GM23338 (cell line): ENCODE measurements at regions not wholly inside any gene's neighbourhood (a gene's known extent, or its start where the extent isn't known, plus 50 kb on each side); places are given as distances from the start of the nearest gene placed in this dataset.

Experiments used
- ATAC-seq: fragments of 200-7000 bp; cut with Tn5 transposase; 3 replicates; pipeline ENCODE4 v1.9.1; 2020
- DNase-seq: peaks from one replicate; pipeline ENCODE4 v3.0.0-alpha.2; 2015; ENCODE audit warnings: low spot score
- H2AFZ ChIP-seq: fragments of 200-600 bp; sonication (generic); 2 replicates; pipeline ENCODE4 v1.8.0; 2016; ENCODE audit warnings: antibody characterized with exemption, mild to moderate bottlenecking, moderate library complexity
- H3F3A ChIP-seq: fragments of 200-600 bp; sonication (generic); replicated peaks from 2 replicates; pipeline ENCODE4 v1.8.0; 2017; ENCODE audit warnings: antibody characterized with exemption, mixed run types, low read depth
- H3K27ac ChIP-seq: fragments of 200-600 bp; sonication (generic); 2 replicates; pipeline ENCODE4 v1.6.1; 2016; ENCODE audit warnings: low read depth
- H3K27me3 ChIP-seq: fragments of 200-600 bp; sonication (generic); 2 replicates; pipeline ENCODE4 v1.8.0; 2016; ENCODE audit warnings: mild to moderate bottlenecking, mixed run types, moderate library complexity; ENCODE audit not compliant: insufficient read depth
- H3K36me3 ChIP-seq: fragments of 200-600 bp; sonication (generic); 2 replicates; pipeline ENCODE4 v1.8.0; 2016; ENCODE audit warnings: mild to moderate bottlenecking; ENCODE audit not compliant: insufficient read depth
- H3K4me1 ChIP-seq: fragments of 200-600 bp; sonication (generic); 2 replicates; pipeline ENCODE4 v1.8.0; 2016; ENCODE audit warnings: mild to moderate bottlenecking, moderate library complexity; ENCODE audit not compliant: insufficient read depth
- H3K4me2 ChIP-seq: fragments of 200-600 bp; sonication (generic); 2 replicates; pipeline ENCODE4 v1.7.1; 2017; ENCODE audit warnings: mixed run types
- H3K4me3 ChIP-seq: fragments of 200-600 bp; sonication (generic); 2 replicates; pipeline ENCODE4 v1.6.1; 2016; ENCODE audit warnings: mixed run types
- H3K79me2 ChIP-seq: fragments of 200-600 bp; sonication (generic); replicated peaks from 2 replicates; pipeline ENCODE4 v1.8.0; 2017; ENCODE audit warnings: mild to moderate bottlenecking; ENCODE audit not compliant: insufficient read depth
- H3K9me2 ChIP-seq: fragments of 200-600 bp; sonication (generic); 2 replicates; pipeline ENCODE4 v1.8.0; 2017; ENCODE audit not compliant: insufficient read depth
- H4K20me1 ChIP-seq: fragments of 200-600 bp; sonication (generic); replicated peaks from 2 replicates; pipeline ENCODE4 v1.8.0; 2017; ENCODE audit warnings: mild to moderate bottlenecking; ENCODE audit not compliant: insufficient read depth
- H3K27ac Mint-ChIP-seq: 2 replicates; pipeline ENCODE4 v1.8.0; 2020; ENCODE audit warnings: inconsistent platforms, mild to moderate bottlenecking, moderate library complexity, mixed read lengths
- H3K27me3 Mint-ChIP-seq: 3 replicates; pipeline ENCODE4 v1.8.0; 2022; ENCODE audit warnings: low read depth, mild to moderate bottlenecking, moderate library complexity, mixed read lengths, inconsistent platforms; ENCODE audit not compliant: insufficient read depth, poor library complexity
- H3K36me3 Mint-ChIP-seq: 3 replicates; pipeline ENCODE4 v1.8.0; 2021; ENCODE audit warnings: low read depth, mild to moderate bottlenecking, inconsistent platforms, moderate library complexity, mixed read lengths
- H3K4me1 Mint-ChIP-seq: 3 replicates; pipeline ENCODE4 v1.8.0; 2020; ENCODE audit warnings: mild to moderate bottlenecking, inconsistent platforms, mixed read lengths
- H3K4me3 Mint-ChIP-seq: 3 replicates; pipeline ENCODE4 v1.8.0; 2021; ENCODE audit warnings: moderate library complexity, mild to moderate bottlenecking, inconsistent platforms, mixed read lengths
- H3K9me3 Mint-ChIP-seq: 3 replicates; pipeline ENCODE4 v1.8.0; 2020; ENCODE audit warnings: moderate library complexity, mild to moderate bottlenecking, inconsistent platforms, mixed read lengths
- CREB1 ChIP-seq: fragments of 250-450 bp; sonication (Bioruptor Pico); IDR thresholded peaks from 2 replicates; pipeline ENCODE4 v1.5.0; 2020; ENCODE audit warnings: low read depth, mild to moderate bottlenecking, moderate library complexity
- CTCF ChIP-seq, 2 experiments: fragments of 200-600 bp in 1 of 2; sonication (generic) in 1 of 2; conservative IDR thresholded peaks; 2 replicates each; pipeline versions ENCODE4 v1.5.1 to v1.6.1; 2016 to 2017; ENCODE audit warnings: antibody characterized with exemption in 2 of 2, low read depth in 2 of 2, mild to moderate bottlenecking in 2 of 2, moderate library complexity in 1 of 2
- ETS1 ChIP-seq: IDR thresholded peaks from 2 replicates; pipeline ENCODE4 v1.6.1; 2016; ENCODE audit warnings: antibody characterized with exemption
- POLR2AphosphoS5 ChIP-seq: IDR thresholded peaks from 2 replicates; pipeline ENCODE4 v1.6.1; 2016; ENCODE audit warnings: antibody characterized with exemption, low read depth
- REST ChIP-seq: IDR thresholded peaks from one replicate; pipeline ENCODE4 v1.6.1; 2018; ENCODE audit warnings: antibody characterized with exemption; ENCODE audit not compliant: unreplicated experiment
- STAT1 ChIP-seq: IDR thresholded peaks from one replicate; pipeline ENCODE4 v1.6.1; 2016; ENCODE audit warnings: antibody characterized with exemption; ENCODE audit not compliant: unreplicated experiment

GRCh38 chr3:154792828-154793227 lies 287.3 kb upstream of the MME start:
- Histone ChIP-seq H3F3A (no peaks in the 10 kb centered on the region), H3K79me2 (no peaks in the 10 kb centered on the region), H2AFZ (no peak overlapping the region), H3K27me3 (no peaks in the 10 kb centered on the region), H3K9me2 (no peaks in the 10 kb centered on the region), H4K20me1 (no peaks in the 10 kb centered on the region), H3K36me3 (no peaks in the 10 kb centered on the region), H3K4me1 (no peaks in the 10 kb centered on the region), H3K4me2 (no peak overlapping the region), H3K4me3 (no peak overlapping the region), H3K27ac (no peak overlapping the region)
- Mint-ChIP-seq H3K9me3 (no peaks in the 10 kb centered on the region), H3K4me1 (peaks cover 5% of the 10 kb centered on the region), H3K36me3 (no peaks in the 10 kb centered on the region), H3K27ac (no peak overlapping the region), H3K27me3 (peaks cover 2% of the 10 kb centered on the region), H3K4me3 (no peak overlapping the region)
- TF ChIP-seq STAT1, result no peak
- no peak for ATAC-seq
- no peak for DNase-seq

GRCh38 chr3:154791611-154792010 lies 288.5 kb upstream of the MME start:
- Mint-ChIP-seq H3K27ac (no peak overlapping the region), H3K4me1 (peaks cover 5% of the 10 kb centered on the region), H3K27me3 (no peaks in the 10 kb centered on the region), H3K9me3 (no peaks in the 10 kb centered on the region), H3K36me3 (no peaks in the 10 kb centered on the region), H3K4me3 (no peak overlapping the region)
- Histone ChIP-seq H3K4me1 (no peaks in the 10 kb centered on the region), H3K9me2 (no peaks in the 10 kb centered on the region), H2AFZ (peak overlapping the region; percentile 61; the same call in 1 of the 2 replicates), H3K36me3 (no peaks in the 10 kb centered on the region), H3K27me3 (no peaks in the 10 kb centered on the region), H3K4me3 (no peak overlapping the region), H4K20me1 (no peaks in the 10 kb centered on the region), H3F3A (no peaks in the 10 kb centered on the region), H3K27ac (no peak overlapping the region), H3K4me2 (no peak overlapping the region), H3K79me2 (no peaks in the 10 kb centered on the region)
- no peak for ATAC-seq
- DNase-seq, result no peak
- no peak for TF ChIP-seq ETS1
- TF ChIP-seq CREB1 (CRISPR knock-in tag), result no peak
- no peak for TF ChIP-seq CTCF (conservative IDR thresholded peaks at IDR 0.05; ENCODE audit: low read depth in 2 of 2)
- TF ChIP-seq POLR2AphosphoS5, result no peak
- no peak for TF ChIP-seq STAT1
- TF ChIP-seq REST, result no peak
